GM23338 (cell line): ENCODE measurements at regions not wholly inside any gene's neighbourhood (a gene's known extent, or its start where the extent isn't known, plus 50 kb on each side); places are given as distances from the start of the nearest gene placed in this dataset.

Experiments used
- ATAC-seq: fragments of 200-7000 bp; cut with Tn5 transposase; 3 replicates; pipeline ENCODE4 v1.9.1; 2020
- DNase-seq: peaks from one replicate; pipeline ENCODE4 v3.0.0-alpha.2; 2015; ENCODE audit warnings: low spot score
- H2AFZ ChIP-seq: fragments of 200-600 bp; sonication (generic); 2 replicates; pipeline ENCODE4 v1.8.0; 2016; ENCODE audit warnings: antibody characterized with exemption, mild to moderate bottlenecking, moderate library complexity
- H3F3A ChIP-seq: fragments of 200-600 bp; sonication (generic); replicated peaks from 2 replicates; pipeline ENCODE4 v1.8.0; 2017; ENCODE audit warnings: antibody characterized with exemption, mixed run types, low read depth
- H3K27ac ChIP-seq: fragments of 200-600 bp; sonication (generic); 2 replicates; pipeline ENCODE4 v1.6.1; 2016; ENCODE audit warnings: low read depth
- H3K27me3 ChIP-seq: fragments of 200-600 bp; sonication (generic); 2 replicates; pipeline ENCODE4 v1.8.0; 2016; ENCODE audit warnings: mild to moderate bottlenecking, mixed run types, moderate library complexity; ENCODE audit not compliant: insufficient read depth
- H3K36me3 ChIP-seq: fragments of 200-600 bp; sonication (generic); 2 replicates; pipeline ENCODE4 v1.8.0; 2016; ENCODE audit warnings: mild to moderate bottlenecking; ENCODE audit not compliant: insufficient read depth
- H3K4me1 ChIP-seq: fragments of 200-600 bp; sonication (generic); 2 replicates; pipeline ENCODE4 v1.8.0; 2016; ENCODE audit warnings: mild to moderate bottlenecking, moderate library complexity; ENCODE audit not compliant: insufficient read depth
- H3K4me2 ChIP-seq: fragments of 200-600 bp; sonication (generic); 2 replicates; pipeline ENCODE4 v1.7.1; 2017; ENCODE audit warnings: mixed run types
- H3K4me3 ChIP-seq: fragments of 200-600 bp; sonication (generic); 2 replicates; pipeline ENCODE4 v1.6.1; 2016; ENCODE audit warnings: mixed run types
- H3K79me2 ChIP-seq: fragments of 200-600 bp; sonication (generic); replicated peaks from 2 replicates; pipeline ENCODE4 v1.8.0; 2017; ENCODE audit warnings: mild to moderate bottlenecking; ENCODE audit not compliant: insufficient read depth
- H3K9me2 ChIP-seq: fragments of 200-600 bp; sonication (generic); 2 replicates; pipeline ENCODE4 v1.8.0; 2017; ENCODE audit not compliant: insufficient read depth
- H4K20me1 ChIP-seq: fragments of 200-600 bp; sonication (generic); replicated peaks from 2 replicates; pipeline ENCODE4 v1.8.0; 2017; ENCODE audit warnings: mild to moderate bottlenecking; ENCODE audit not compliant: insufficient read depth
- H3K27ac Mint-ChIP-seq: 2 replicates; pipeline ENCODE4 v1.8.0; 2020; ENCODE audit warnings: inconsistent platforms, mild to moderate bottlenecking, moderate library complexity, mixed read lengths
- H3K27me3 Mint-ChIP-seq: 3 replicates; pipeline ENCODE4 v1.8.0; 2022; ENCODE audit warnings: low read depth, mild to moderate bottlenecking, moderate library complexity, mixed read lengths, inconsistent platforms; ENCODE audit not compliant: insufficient read depth, poor library complexity
- H3K36me3 Mint-ChIP-seq: 3 replicates; pipeline ENCODE4 v1.8.0; 2021; ENCODE audit warnings: low read depth, mild to moderate bottlenecking, inconsistent platforms, moderate library complexity, mixed read lengths
- H3K4me1 Mint-ChIP-seq: 3 replicates; pipeline ENCODE4 v1.8.0; 2020; ENCODE audit warnings: mild to moderate bottlenecking, inconsistent platforms, mixed read lengths
- H3K4me3 Mint-ChIP-seq: 3 replicates; pipeline ENCODE4 v1.8.0; 2021; ENCODE audit warnings: moderate library complexity, mild to moderate bottlenecking, inconsistent platforms, mixed read lengths
- H3K9me3 Mint-ChIP-seq: 3 replicates; pipeline ENCODE4 v1.8.0; 2020; ENCODE audit warnings: moderate library complexity, mild to moderate bottlenecking, inconsistent platforms, mixed read lengths
- CREB1 ChIP-seq: fragments of 250-450 bp; sonication (Bioruptor Pico); IDR thresholded peaks from 2 replicates; pipeline ENCODE4 v1.5.0; 2020; ENCODE audit warnings: low read depth, mild to moderate bottlenecking, moderate library complexity
- EZH2 ChIP-seq: fragments of 200-600 bp; sonication (generic); IDR thresholded peaks from one replicate; pipeline ENCODE4 v1.8.0; 2017; ENCODE audit warnings: antibody characterized with exemption, mild to moderate bottlenecking, low read depth; ENCODE audit not compliant: unreplicated experiment
- EZH2phosphoT487 ChIP-seq: fragments of 200-600 bp; sonication (generic); IDR thresholded peaks from one replicate; pipeline ENCODE4 v1.8.1; 2018; ENCODE audit warnings: antibody characterized with exemption; ENCODE audit not compliant: unreplicated experiment
- JUNB ChIP-seq: IDR thresholded peaks from one replicate; pipeline ENCODE4 v1.6.1; 2016; ENCODE audit warnings: antibody characterized with exemption; ENCODE audit not compliant: unreplicated experiment
- NANOG ChIP-seq: IDR thresholded peaks from 2 replicates; pipeline ENCODE4 v1.6.1; 2016; ENCODE audit warnings: antibody characterized with exemption, borderline replicate concordance
- POLR2AphosphoS5 ChIP-seq: IDR thresholded peaks from 2 replicates; pipeline ENCODE4 v1.6.1; 2016; ENCODE audit warnings: antibody characterized with exemption, low read depth
- STAT1 ChIP-seq: IDR thresholded peaks from one replicate; pipeline ENCODE4 v1.6.1; 2016; ENCODE audit warnings: antibody characterized with exemption; ENCODE audit not compliant: unreplicated experiment
- ZNF114 ChIP-seq: fragments of 250-450 bp; sonication (Bioruptor Pico); IDR thresholded peaks from 2 replicates; pipeline ENCODE4 v1.5.0; 2020; ENCODE audit warnings: mild to moderate bottlenecking, moderate library complexity
- ZNF331 ChIP-seq: fragments of 250-450 bp; sonication (Bioruptor Pico); IDR thresholded peaks from 2 replicates; pipeline ENCODE4 v1.5.0; 2020; ENCODE audit warnings: low read depth, mild to moderate bottlenecking, moderate library complexity
- TF ChIP-seq, protein P1 (sequence below): IDR thresholded peaks from one replicate; pipeline ENCODE4 v1.6.1; 2018; ENCODE audit warnings: antibody characterized with exemption; ENCODE audit not compliant: unreplicated experiment
- TF ChIP-seq, protein P2 (sequence below), 2 experiments: fragments of 200-600 bp in 1 of 2; sonication (generic) in 1 of 2; conservative IDR thresholded peaks; 2 replicates each; pipeline versions ENCODE4 v1.5.1 to v1.6.1; 2016 to 2017; ENCODE audit warnings: antibody characterized with exemption in 2 of 2, low read depth in 2 of 2, mild to moderate bottlenecking in 2 of 2, moderate library complexity in 1 of 2
- TF ChIP-seq, protein P3 (sequence below): fragments of 250-450 bp; sonication (Bioruptor Pico); IDR thresholded peaks from 2 replicates; pipeline ENCODE4 v1.5.0; 2020; ENCODE audit warnings: mild to moderate bottlenecking, moderate library complexity

DNA sequence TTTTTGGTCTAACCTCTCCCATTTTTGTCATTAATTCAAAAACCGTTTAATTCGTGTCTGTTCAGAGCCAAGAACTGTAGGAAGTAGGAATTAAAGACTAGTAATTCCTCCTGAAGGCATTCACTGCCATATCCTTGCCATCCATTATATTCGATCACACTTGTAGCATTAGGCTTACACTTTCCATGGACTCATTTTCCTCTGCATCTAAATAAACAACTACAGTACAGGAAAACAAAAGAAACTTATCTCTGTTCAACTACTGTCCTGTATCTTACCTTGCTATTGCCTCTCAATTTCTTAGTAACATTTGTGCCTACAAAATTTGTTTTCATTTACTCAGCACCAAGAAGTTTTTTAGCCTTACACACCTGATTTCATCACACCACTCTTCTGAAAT lies 111.6 kb upstream of the SEMA3C start (continued):
- TF ChIP-seq STAT1, result no peak
- TF ChIP-seq, protein P1, sequence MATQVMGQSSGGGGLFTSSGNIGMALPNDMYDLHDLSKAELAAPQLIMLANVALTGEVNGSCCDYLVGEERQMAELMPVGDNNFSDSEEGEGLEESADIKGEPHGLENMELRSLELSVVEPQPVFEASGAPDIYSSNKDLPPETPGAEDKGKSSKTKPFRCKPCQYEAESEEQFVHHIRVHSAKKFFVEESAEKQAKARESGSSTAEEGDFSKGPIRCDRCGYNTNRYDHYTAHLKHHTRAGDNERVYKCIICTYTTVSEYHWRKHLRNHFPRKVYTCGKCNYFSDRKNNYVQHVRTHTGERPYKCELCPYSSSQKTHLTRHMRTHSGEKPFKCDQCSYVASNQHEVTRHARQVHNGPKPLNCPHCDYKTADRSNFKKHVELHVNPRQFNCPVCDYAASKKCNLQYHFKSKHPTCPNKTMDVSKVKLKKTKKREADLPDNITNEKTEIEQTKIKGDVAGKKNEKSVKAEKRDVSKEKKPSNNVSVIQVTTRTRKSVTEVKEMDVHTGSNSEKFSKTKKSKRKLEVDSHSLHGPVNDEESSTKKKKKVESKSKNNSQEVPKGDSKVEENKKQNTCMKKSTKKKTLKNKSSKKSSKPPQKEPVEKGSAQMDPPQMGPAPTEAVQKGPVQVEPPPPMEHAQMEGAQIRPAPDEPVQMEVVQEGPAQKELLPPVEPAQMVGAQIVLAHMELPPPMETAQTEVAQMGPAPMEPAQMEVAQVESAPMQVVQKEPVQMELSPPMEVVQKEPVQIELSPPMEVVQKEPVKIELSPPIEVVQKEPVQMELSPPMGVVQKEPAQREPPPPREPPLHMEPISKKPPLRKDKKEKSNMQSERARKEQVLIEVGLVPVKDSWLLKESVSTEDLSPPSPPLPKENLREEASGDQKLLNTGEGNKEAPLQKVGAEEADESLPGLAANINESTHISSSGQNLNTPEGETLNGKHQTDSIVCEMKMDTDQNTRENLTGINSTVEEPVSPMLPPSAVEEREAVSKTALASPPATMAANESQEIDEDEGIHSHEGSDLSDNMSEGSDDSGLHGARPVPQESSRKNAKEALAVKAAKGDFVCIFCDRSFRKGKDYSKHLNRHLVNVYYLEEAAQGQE, result no peak
- no peak for TF ChIP-seq ZNF114 (CRISPR knock-in tag)
- TF ChIP-seq, protein P2, sequence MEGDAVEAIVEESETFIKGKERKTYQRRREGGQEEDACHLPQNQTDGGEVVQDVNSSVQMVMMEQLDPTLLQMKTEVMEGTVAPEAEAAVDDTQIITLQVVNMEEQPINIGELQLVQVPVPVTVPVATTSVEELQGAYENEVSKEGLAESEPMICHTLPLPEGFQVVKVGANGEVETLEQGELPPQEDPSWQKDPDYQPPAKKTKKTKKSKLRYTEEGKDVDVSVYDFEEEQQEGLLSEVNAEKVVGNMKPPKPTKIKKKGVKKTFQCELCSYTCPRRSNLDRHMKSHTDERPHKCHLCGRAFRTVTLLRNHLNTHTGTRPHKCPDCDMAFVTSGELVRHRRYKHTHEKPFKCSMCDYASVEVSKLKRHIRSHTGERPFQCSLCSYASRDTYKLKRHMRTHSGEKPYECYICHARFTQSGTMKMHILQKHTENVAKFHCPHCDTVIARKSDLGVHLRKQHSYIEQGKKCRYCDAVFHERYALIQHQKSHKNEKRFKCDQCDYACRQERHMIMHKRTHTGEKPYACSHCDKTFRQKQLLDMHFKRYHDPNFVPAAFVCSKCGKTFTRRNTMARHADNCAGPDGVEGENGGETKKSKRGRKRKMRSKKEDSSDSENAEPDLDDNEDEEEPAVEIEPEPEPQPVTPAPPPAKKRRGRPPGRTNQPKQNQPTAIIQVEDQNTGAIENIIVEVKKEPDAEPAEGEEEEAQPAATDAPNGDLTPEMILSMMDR (conservative IDR thresholded peaks at IDR 0.05; ENCODE audit: low read depth in 2 of 2), result no peak

DNA sequence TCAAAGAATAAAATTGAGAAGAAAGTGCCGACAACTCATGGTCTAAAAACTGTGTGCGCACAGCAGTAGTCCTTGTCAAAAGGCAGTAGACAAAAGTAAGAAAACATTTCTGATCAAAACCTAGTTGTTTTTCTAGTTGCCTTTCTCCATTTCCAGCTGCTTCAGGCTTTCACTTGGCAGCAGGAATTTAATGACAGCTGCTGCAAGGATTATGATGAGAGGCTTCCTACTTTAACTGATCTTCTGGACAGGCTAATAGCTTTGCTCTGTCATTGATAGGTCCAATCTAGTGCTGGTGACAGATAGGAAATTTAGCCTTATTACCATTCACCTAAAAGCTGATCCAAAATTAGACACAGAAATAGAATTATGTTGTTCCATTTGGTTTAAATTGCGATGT lies 110.7 kb upstream of the SEMA3C start:
- H3K27me3 Mint-ChIP-seq, result no peaks in the 10 kb centered on the region
- no peaks in the 10 kb centered on the region for H3K4me1 Mint-ChIP-seq
- no peaks in the 10 kb centered on the region for H3K36me3 Mint-ChIP-seq
- no peak overlapping the region for H3K4me3 Mint-ChIP-seq
- Histone ChIP-seq H2AFZ (no peak overlapping the region), H3K4me2 (no peak overlapping the region), H3F3A (no peaks in the 10 kb centered on the region), H3K4me3 (no peak overlapping the region), H3K79me2 (no peaks in the 10 kb centered on the region), H3K36me3 (no peaks in the 10 kb centered on the region), H4K20me1 (no peaks in the 10 kb centered on the region), H3K27me3 (no peaks in the 10 kb centered on the region), H3K4me1 (no peaks in the 10 kb centered on the region), H3K9me2 (peaks cover 4% of the 10 kb centered on the region; the same call in 1 of the 2 replicates), H3K27ac (no peak overlapping the region)
- no peak for ATAC-seq
- no peak for DNase-seq
- no peaks in the 10 kb centered on the region for H3K9me3 Mint-ChIP-seq
- no peak overlapping the region for H3K27ac Mint-ChIP-seq
- TF ChIP-seq STAT1, result no peak
- TF ChIP-seq ZNF114 (CRISPR knock-in tag), result no peak
- TF ChIP-seq EZH2, result no peak
- TF ChIP-seq, protein P2 (conservative IDR thresholded peaks at IDR 0.05; ENCODE audit: low read depth in 2 of 2), result no peak
- TF ChIP-seq, protein P3, sequence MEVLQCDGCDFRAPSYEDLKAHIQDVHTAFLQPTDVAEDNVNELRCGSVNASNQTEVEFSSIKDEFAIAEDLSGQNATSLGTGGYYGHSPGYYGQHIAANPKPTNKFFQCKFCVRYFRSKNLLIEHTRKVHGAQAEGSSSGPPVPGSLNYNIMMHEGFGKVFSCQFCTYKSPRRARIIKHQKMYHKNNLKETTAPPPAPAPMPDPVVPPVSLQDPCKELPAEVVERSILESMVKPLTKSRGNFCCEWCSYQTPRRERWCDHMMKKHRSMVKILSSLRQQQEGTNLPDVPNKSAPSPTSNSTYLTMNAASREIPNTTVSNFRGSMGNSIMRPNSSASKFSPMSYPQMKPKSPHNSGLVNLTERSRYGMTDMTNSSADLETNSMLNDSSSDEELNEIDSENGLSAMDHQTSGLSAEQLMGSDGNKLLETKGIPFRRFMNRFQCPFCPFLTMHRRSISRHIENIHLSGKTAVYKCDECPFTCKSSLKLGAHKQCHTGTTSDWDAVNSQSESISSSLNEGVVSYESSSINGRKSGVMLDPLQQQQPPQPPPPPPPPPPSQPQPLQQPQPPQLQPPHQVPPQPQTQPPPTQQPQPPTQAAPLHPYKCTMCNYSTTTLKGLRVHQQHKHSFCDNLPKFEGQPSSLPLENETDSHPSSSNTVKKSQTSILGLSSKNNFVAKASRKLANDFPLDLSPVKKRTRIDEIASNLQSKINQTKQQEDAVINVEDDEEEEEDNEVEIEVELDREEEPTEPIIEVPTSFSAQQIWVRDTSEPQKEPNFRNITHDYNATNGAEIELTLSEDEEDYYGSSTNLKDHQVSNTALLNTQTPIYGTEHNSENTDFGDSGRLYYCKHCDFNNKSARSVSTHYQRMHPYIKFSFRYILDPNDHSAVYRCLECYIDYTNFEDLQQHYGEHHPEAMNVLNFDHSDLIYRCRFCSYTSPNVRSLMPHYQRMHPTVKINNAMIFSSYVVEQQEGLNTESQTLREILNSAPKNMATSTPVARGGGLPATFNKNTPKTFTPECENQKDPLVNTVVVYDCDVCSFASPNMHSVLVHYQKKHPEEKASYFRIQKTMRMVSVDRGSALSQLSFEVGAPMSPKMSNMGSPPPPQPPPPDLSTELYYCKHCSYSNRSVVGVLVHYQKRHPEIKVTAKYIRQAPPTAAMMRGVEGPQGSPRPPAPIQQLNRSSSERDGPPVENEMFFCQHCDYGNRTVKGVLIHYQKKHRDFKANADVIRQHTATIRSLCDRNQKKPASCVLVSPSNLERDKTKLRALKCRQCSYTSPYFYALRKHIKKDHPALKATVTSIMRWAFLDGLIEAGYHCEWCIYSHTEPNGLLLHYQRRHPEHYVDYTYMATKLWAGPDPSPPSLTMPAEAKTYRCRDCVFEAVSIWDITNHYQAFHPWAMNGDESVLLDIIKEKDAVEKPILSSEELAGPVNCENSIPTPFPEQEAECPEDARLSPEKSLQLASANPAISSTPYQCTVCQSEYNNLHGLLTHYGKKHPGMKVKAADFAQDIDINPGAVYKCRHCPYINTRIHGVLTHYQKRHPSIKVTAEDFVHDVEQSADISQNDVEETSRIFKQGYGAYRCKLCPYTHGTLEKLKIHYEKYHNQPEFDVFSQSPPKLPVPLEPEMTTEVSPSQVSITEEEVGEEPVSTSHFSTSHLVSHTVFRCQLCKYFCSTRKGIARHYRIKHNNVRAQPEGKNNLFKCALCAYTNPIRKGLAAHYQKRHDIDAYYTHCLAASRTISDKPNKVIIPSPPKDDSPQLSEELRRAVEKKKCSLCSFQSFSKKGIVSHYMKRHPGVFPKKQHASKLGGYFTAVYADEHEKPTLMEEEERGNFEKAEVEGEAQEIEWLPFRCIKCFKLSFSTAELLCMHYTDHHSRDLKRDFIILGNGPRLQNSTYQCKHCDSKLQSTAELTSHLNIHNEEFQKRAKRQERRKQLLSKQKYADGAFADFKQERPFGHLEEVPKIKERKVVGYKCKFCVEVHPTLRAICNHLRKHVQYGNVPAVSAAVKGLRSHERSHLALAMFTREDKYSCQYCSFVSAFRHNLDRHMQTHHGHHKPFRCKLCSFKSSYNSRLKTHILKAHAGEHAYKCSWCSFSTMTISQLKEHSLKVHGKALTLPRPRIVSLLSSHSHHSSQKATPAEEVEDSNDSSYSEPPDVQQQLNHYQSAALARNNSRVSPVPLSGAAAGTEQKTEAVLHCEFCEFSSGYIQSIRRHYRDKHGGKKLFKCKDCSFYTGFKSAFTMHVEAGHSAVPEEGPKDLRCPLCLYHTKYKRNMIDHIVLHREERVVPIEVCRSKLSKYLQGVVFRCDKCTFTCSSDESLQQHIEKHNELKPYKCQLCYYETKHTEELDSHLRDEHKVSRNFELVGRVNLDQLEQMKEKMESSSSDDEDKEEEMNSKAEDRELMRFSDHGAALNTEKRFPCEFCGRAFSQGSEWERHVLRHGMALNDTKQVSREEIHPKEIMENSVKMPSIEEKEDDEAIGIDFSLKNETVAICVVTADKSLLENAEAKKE (CRISPR knock-in tag), result no peak
- TF ChIP-seq NANOG, result no peak
- TF ChIP-seq POLR2AphosphoS5, result no peak
- no peak for TF ChIP-seq EZH2phosphoT487
- no peak for TF ChIP-seq CREB1 (CRISPR knock-in tag)
- no peak for TF ChIP-seq JUNB
- TF ChIP-seq ZNF331, result no peak
